Liver (tissue), 8 donors: ENCODE measurements at regions not wholly inside any gene's neighbourhood (a gene's known extent, or its start where the extent isn't known, plus 50 kb on each side); places are given as distances from the start of the nearest gene placed in this dataset.

Experiments
- DNase-seq: peaks from one replicate; pipeline ENCODE4 v3.0.0-alpha.2; 2017; ENCODE audit warnings: low spot score
- H3K27ac ChIP-seq, 2 donors: one replicate each; pipeline ENCODE4 v1.7.0; 2013; ENCODE audit warnings: inconsistent platforms in 2 of 2, low read length in 2 of 2, control low read depth in 1 of 2, low read depth in 1 of 2, mild to moderate bottlenecking in 1 of 2
- H3K27me3 ChIP-seq, 4 donors: one replicate each; pipeline versions ENCODE4 v1.6.1 to v1.7.0; 2013; ENCODE audit warnings: low read length in 3 of 4, inconsistent platforms in 1 of 4, mild to moderate bottlenecking in 1 of 4, moderate library complexity in 1 of 4; ENCODE audit not compliant: control insufficient read depth in 4 of 4, insufficient read depth in 4 of 4
- H3K36me3 ChIP-seq, 4 donors: one replicate each; pipeline versions ENCODE4 v1.6.1 to v1.7.0; 2013; ENCODE audit warnings: low read length in 3 of 4, mild to moderate bottlenecking in 3 of 4, low read depth in 1 of 4, moderate library complexity in 1 of 4; ENCODE audit not compliant: control insufficient read depth in 4 of 4, insufficient read depth in 3 of 4
- H3K4me1 ChIP-seq, 4 donors: one replicate each; pipeline versions ENCODE4 v1.6.1 to v1.7.0; 2013; ENCODE audit warnings: low read length in 3 of 4, mild to moderate bottlenecking in 3 of 4, moderate library complexity in 1 of 4; ENCODE audit not compliant: control insufficient read depth in 4 of 4, insufficient read depth in 4 of 4
- H3K4me3 ChIP-seq, 3 donors: one replicate each; pipeline versions ENCODE4 v1.6.1 to v1.7.0; 2013; ENCODE audit warnings: low read length in 3 of 3, control low read depth in 1 of 3, low read depth in 1 of 3, mild to moderate bottlenecking in 1 of 3
- H3K9ac ChIP-seq, 2 donors: one replicate each; pipeline ENCODE4 v1.7.0; 2013; ENCODE audit warnings: low read length in 2 of 2, mild to moderate bottlenecking in 2 of 2, moderate library complexity in 2 of 2, control low read depth in 1 of 2, low read depth in 1 of 2
- H3K9me3 ChIP-seq, 4 donors: one replicate each; pipeline versions ENCODE4 v1.6.1 to v1.7.0; 2013; ENCODE audit warnings: low read length in 3 of 4; ENCODE audit not compliant: control insufficient read depth in 4 of 4
- ATF3 ChIP-seq: IDR thresholded peaks from 2 replicates; pipeline ENCODE4 v1.6.1; 2016; ENCODE audit warnings: antibody characterized with exemption
- CTCF ChIP-seq: fragments of 150-350 bp; IDR thresholded peaks from 2 replicates; pipeline ENCODE4 v1.5.1; 2017; ENCODE audit warnings: improper control_type of control experiment, low read depth, low read length; ENCODE audit not compliant: missing input control
- EGR1 ChIP-seq, 2 donors: IDR thresholded peaks; 2 replicates each; pipeline ENCODE4 v1.6.1; 2016 to 2018; ENCODE audit warnings: antibody characterized with exemption in 2 of 2, low read depth in 2 of 2
- FOXA1 ChIP-seq: IDR thresholded peaks from 2 replicates; pipeline ENCODE4 v1.6.1; 2016; ENCODE audit warnings: antibody characterized with exemption
- FOXA2 ChIP-seq: IDR thresholded peaks from 2 replicates; pipeline ENCODE4 v1.6.1; 2016; ENCODE audit warnings: antibody characterized with exemption
- GABPA ChIP-seq, 2 donors: IDR thresholded peaks in 1 of 2; conservative IDR thresholded peaks in 1 of 2; 2 replicates each; pipeline ENCODE4 v1.6.1; 2016; ENCODE audit warnings: antibody characterized with exemption in 2 of 2, mild to moderate bottlenecking in 1 of 2, moderate library complexity in 1 of 2
- HNF4A ChIP-seq, 2 donors: conservative IDR thresholded peaks; 2 replicates each; pipeline ENCODE4 v1.6.1; 2016; ENCODE audit warnings: antibody characterized with exemption in 2 of 2, mild to moderate bottlenecking in 2 of 2
- HNF4G ChIP-seq: IDR thresholded peaks from 2 replicates; pipeline ENCODE4 v1.6.1; 2016; ENCODE audit warnings: antibody characterized with exemption
- JUND ChIP-seq, 2 donors: IDR thresholded peaks; 2 replicates each; pipeline ENCODE4 v1.6.1; 2016; ENCODE audit warnings: antibody characterized with exemption in 2 of 2
- MAX ChIP-seq: IDR thresholded peaks from 2 replicates; pipeline ENCODE4 v1.6.1; 2016; ENCODE audit warnings: antibody characterized with exemption
- NR2F2 ChIP-seq: IDR thresholded peaks from 2 replicates; pipeline ENCODE4 v1.6.1; 2016; ENCODE audit warnings: antibody characterized with exemption
- RAD21 ChIP-seq, 2 donors: IDR thresholded peaks; 2 replicates each; pipeline ENCODE4 v1.6.1; 2016; ENCODE audit warnings: antibody characterized with exemption in 2 of 2, mild to moderate bottlenecking in 2 of 2
- REST ChIP-seq: IDR thresholded peaks from 2 replicates; pipeline ENCODE4 v1.6.1; 2016; ENCODE audit warnings: antibody characterized with exemption, mild to moderate bottlenecking
- RXRA ChIP-seq, 2 donors: IDR thresholded peaks; 2 replicates each; pipeline ENCODE4 v1.6.1; 2017 to 2018; ENCODE audit warnings: antibody characterized with exemption in 2 of 2, mild to moderate bottlenecking in 1 of 2
- SP1 ChIP-seq: IDR thresholded peaks from 2 replicates; pipeline ENCODE4 v1.6.1; 2018; ENCODE audit warnings: antibody characterized with exemption, mild to moderate bottlenecking
- TAF1 ChIP-seq: conservative IDR thresholded peaks from 2 replicates; pipeline ENCODE4 v1.6.1; 2016; ENCODE audit warnings: antibody characterized with exemption, mild to moderate bottlenecking
- YY1 ChIP-seq: IDR thresholded peaks from 2 replicates; pipeline ENCODE4 v1.6.1; 2016; ENCODE audit warnings: antibody characterized with exemption, mild to moderate bottlenecking
- ZBTB33 ChIP-seq: IDR thresholded peaks from 2 replicates; pipeline ENCODE4 v1.6.1; 2016; ENCODE audit warnings: antibody characterized with exemption
- WGBS: extraction: QIAGEN DNeasy Blood & Tissue Kit; methylation state at CpG from one replicate; pipeline ENCODE4 v1.1.7; 2013; 5-methylcytosine and 5-hydroxymethylcytosine counted together
- donor health status: healthy.
- donor health status: healthy.
- donor health status: healthy.
- donor health status: healthy.
- donor health status: healthy.

GRCh38 chr13:78802912-78803311, 144.0 kb upstream of the OBI1 start:
- no peak overlapping the region for H3K4me3 ChIP-seq
- no peak overlapping the region for H3K9ac ChIP-seq
- TF ChIP-seq RAD21 (IDR thresholded peaks at IDR 0.05) (no peak), ZBTB33 (no peak), REST (no peak), CTCF (no peak)
- H3K9me3 ChIP-seq = no peaks in the 10 kb centered on the region
- H3K27ac ChIP-seq = no peak overlapping the region
- no peaks in the 10 kb centered on the region for H3K27me3 ChIP-seq
- H3K36me3 ChIP-seq = no peaks in the 10 kb centered on the region
- no peaks in the 10 kb centered on the region for H3K4me1 ChIP-seq
- DNase-seq = no peak

- 34% methylated on average over 8 of the region's 8 CpGs for WGBS
- no peak overlapping the region for H3K27ac ChIP-seq
- no peaks in the 10 kb centered on the region for H3K4me1 ChIP-seq
- no peak for DNase-seq
- no peak overlapping the region for H3K4me3 ChIP-seq
- H3K36me3 ChIP-seq = no peaks in the 10 kb centered on the region
- no peaks in the 10 kb centered on the region for H3K9me3 ChIP-seq
- H3K27me3 ChIP-seq = peaks cover 0 to 2% (median 0%) of the 10 kb centered on the region in 4 donors
- no peak overlapping the region for H3K9ac ChIP-seq
- TF ChIP-seq CTCF (no peak), EGR1 (IDR thresholded peaks at IDR 0.05; ENCODE audit: low read depth in 2 of 2) (no peak), HNF4G (no peak), MAX (no peak), RXRA (IDR thresholded peaks at IDR 0.05) (no peak), FOXA1 (no peak), RAD21 (IDR thresholded peaks at IDR 0.05) (no peak), SP1 (no peak), YY1 (no peak), HNF4A (conservative IDR thresholded peaks at IDR 0.05) (no peak), ATF3 (no peak), ZBTB33 (no peak), FOXA2 (no peak), JUND (IDR thresholded peaks at IDR 0.05) (no peak), TAF1 (no peak), GABPA (IDR thresholded peaks at IDR 0.05 in 1 of 2, conservative IDR thresholded peaks at IDR 0.05 in 1 of 2) (no peak), NR2F2 (no peak)
Observed at GRCh38 chr13:78787190-78787589, 128.2 kb upstream of the OBI1 start.
